Natural killer cell treated with Interleukin-12 subunit alpha and Interleukin-12 subunit beta and Interleukin-15 and Interleukin-18, amount 100 ng/mL, for 72 hours (primary cell): ENCODE measurements at regions not wholly inside any gene's neighbourhood (a gene's known extent, or its start where the extent isn't known, plus 50 kb on each side); places are given as distances from the start of the nearest gene placed in this dataset.
A peak's percentile ranks its signal among the peaks of the same experiment; 100 is the strongest.
"Not testable (repeated sequence)": the region's sequence is repeated elsewhere in the genome, so short reads cannot be mapped to it uniquely, and the experiment has no call there.

Experiments used
- ATAC-seq, 2 donors: fragments of 150-1000 bp; cut with Tn5 transposase in 1 of 2; sonication (Bioruptor Pico), chemical (Tn5 transposase) in 1 of 2; 2 replicates each; pipeline ENCODE4 v1.10.0; 2021
- DNase-seq: peaks from one replicate; pipeline ENCODE4 v3.0.0; 2022; ENCODE audit warnings: low spot score
- H3K27ac Mint-ChIP-seq, 2 donors: 1 replicate in 1 of 2; 2 replicates in 1 of 2; pipeline ENCODE4 v1.8.0; 2022; ENCODE audit warnings: mixed read lengths in 2 of 2, mild to moderate bottlenecking in 1 of 2, moderate library complexity in 1 of 2
- H3K27me3 Mint-ChIP-seq, 2 donors: 1 replicate in 1 of 2; 2 replicates in 1 of 2; pipeline ENCODE4 v1.8.0; 2022; ENCODE audit warnings: mixed read lengths in 2 of 2
- H3K36me3 Mint-ChIP-seq: one replicate; pipeline ENCODE4 v1.8.0; 2022; ENCODE audit warnings: mixed read lengths
- H3K4me1 Mint-ChIP-seq, 2 donors: 1 replicate in 1 of 2; 2 replicates in 1 of 2; pipeline ENCODE4 v1.8.0; 2022; ENCODE audit warnings: low read depth in 2 of 2, mixed read lengths in 2 of 2, mild to moderate bottlenecking in 1 of 2
- H3K4me3 Mint-ChIP-seq: one replicate; pipeline ENCODE4 v1.8.0; 2022; ENCODE audit warnings: mixed read lengths
- H3K9me3 Mint-ChIP-seq: 2 replicates; pipeline ENCODE4 v1.8.0; 2022; ENCODE audit warnings: mixed read lengths

DNA sequence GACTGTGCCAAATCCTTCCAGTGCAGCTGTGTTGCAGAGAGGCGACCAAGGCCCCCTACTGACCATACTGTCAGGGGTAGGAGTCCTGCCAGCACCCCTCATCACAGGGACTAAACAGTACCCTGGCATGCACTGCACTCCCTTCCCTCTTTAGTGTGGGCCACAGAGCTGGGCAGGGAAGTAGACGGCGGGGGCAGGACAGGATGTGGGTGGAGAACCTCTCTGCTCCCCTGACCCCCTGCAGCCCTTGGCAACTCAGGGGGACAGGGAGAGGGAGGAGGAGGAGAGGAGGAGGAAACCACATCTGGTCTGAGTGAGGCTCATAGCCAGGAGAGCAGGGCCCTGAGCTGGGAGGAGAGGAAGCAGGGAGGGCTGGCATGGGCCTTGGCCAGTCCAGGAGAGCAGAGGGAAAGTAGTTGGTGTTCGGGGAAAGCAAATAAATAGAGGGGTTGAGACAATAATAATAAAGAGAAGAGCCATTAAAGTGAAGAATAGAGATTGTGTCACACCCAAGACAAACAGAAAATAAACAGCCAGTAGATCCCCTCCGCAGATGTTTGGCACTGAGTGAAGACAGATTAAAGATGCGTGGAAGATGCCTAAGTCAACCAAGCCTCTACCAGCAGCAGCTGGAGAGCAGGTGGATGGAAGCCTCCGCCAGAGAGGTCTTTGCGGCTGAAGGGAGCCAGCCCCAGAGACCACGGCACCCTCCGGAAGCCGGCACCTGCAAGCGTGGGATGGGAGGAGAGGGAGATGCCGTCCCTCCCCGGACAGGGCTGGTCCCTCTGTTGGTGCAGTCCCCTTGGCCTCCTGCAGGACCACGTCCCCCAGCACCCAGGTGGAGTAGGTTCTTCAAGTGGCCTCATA is 61.5 kb downstream of the RPUSD4 start:
- Mint-ChIP-seq H3K4me3 (no peak overlapping the region), H3K9me3 (peaks cover 5% of the 10 kb centered on the region), H3K36me3 (peaks cover 7% of the 10 kb centered on the region), H3K27ac (no peak overlapping the region), H3K4me1 (no peaks in the 10 kb centered on the region), H3K27me3 (peaks cover 7 to 17% of the 10 kb centered on the region in 2 donors)
- peak; percentile 31 for DNase-seq
- ATAC-seq: peak in 1 of 2 donors; percentile 34

- no peak overlapping the region for H3K4me3 Mint-ChIP-seq
- H3K4me1 Mint-ChIP-seq: no peaks in the 10 kb centered on the region
- H3K36me3 Mint-ChIP-seq: peaks cover 7% of the 10 kb centered on the region
- H3K27me3 Mint-ChIP-seq: peaks cover 9 to 17% of the 10 kb centered on the region in 2 donors
- ATAC-seq: no peak
- H3K27ac Mint-ChIP-seq: no peak overlapping the region
- peak; percentile 29 for DNase-seq
- peaks cover 5% of the 10 kb centered on the region for H3K9me3 Mint-ChIP-seq
These were observed 63.1 kb downstream of the RPUSD4 start for GRCh38 chr11:126148317-126148716.

- Mint-ChIP-seq H3K4me1 (no peaks in the 10 kb centered on the region), H3K9me3 (peaks cover 5% of the 10 kb centered on the region), H3K4me3 (no peak overlapping the region), H3K36me3 (peaks cover 6% of the 10 kb centered on the region), H3K27ac (no peak overlapping the region), H3K27me3 (peaks cover 9 to 15% of the 10 kb centered on the region in 2 donors)
- peak; percentile 23 for DNase-seq
- ATAC-seq: peak; percentile 16 to 19
These were observed 64.0 kb downstream of the RPUSD4 start for GRCh38 chr11:126147208-126148111.

GRCh38 chr11:126146454-126147192 is 64.8 kb downstream of the RPUSD4 start:
- Mint-ChIP-seq H3K27me3 (peaks cover 4 to 8% of the 10 kb centered on the region in 2 donors), H3K4me3 (no peak overlapping the region), H3K9me3 (no peaks in the 10 kb centered on the region), H3K4me1 (no peaks in the 10 kb centered on the region), H3K27ac (no peak overlapping the region), H3K36me3 (no peaks in the 10 kb centered on the region)
- ATAC-seq: peak in 1 of 2 donors; percentile 20
- DNase-seq: peak; percentile 5

DNA sequence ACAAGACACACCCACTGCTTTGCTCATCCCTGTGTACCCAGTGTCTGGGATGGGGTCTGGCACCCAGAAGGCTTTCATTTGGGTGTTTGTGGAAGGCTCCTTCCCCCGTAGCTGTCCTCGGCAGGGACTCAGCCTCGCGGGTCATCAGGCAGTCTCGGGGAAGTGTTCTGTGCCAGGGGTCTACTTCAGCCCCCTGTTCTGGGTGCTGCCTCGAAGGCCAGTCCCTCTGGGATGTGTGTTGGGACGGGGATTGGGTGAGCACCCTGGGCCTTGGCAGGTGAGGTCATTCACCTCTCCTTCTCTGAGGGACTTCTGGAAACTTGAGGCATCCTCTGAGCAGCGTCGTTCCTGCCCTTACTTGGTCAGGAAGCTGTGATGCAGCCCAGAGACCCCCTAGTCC is 65.5 kb downstream of the RPUSD4 start:
- Mint-ChIP-seq H3K4me1 (no peaks in the 10 kb centered on the region), H3K27me3 (peaks cover 9 to 15% of the 10 kb centered on the region in 2 donors)

GRCh38 chr11:126143491-126143890 is 68.0 kb downstream of the RPUSD4 start:
- not testable (repeated sequence) for ATAC-seq, H3K27ac Mint-ChIP-seq, H3K4me3 Mint-ChIP-seq, H3K9me3 Mint-ChIP-seq, H3K4me1 Mint-ChIP-seq, H3K36me3 Mint-ChIP-seq
- peaks cover 17 to 18% of the 10 kb centered on the region in 2 donors for H3K27me3 Mint-ChIP-seq
- peak; percentile 18 for DNase-seq

More for the DNA sequence above, 65.5 kb downstream of the RPUSD4 start:
- Mint-ChIP-seq H3K9me3 (no peaks in the 10 kb centered on the region), H3K4me3 (no peak overlapping the region), H3K27ac (no peak overlapping the region), H3K36me3 (no peaks in the 10 kb centered on the region)
- ATAC-seq (no peak), DNase-seq (peak; percentile 41)

DNA sequence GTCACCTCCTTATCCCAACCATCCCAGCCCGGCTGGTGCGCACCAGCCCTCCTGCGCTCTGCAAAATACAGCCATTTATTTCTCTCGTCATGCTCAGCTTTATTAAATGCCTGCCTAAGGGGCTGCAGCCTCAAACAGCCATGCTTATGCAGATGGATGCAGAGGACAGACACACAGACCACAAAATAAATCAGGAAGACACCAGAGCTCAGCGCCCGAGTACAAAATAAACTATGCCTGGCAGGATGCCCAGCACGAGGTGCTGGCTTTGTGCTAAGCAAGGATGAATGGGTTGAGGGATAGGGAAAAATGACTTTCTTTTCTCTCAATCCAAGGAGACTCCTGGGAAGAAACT is 70.5 kb downstream of the RPUSD4 start:
- Mint-ChIP-seq H3K4me1 (no peaks in the 10 kb centered on the region), H3K4me3 (no peak overlapping the region), H3K27me3 (peaks cover 17 to 20% of the 10 kb centered on the region in 2 donors), H3K36me3 (no peaks in the 10 kb centered on the region), H3K9me3 (no peaks in the 10 kb centered on the region), H3K27ac (no peak overlapping the region)
- no peak for DNase-seq
- no peak for ATAC-seq

DNA sequence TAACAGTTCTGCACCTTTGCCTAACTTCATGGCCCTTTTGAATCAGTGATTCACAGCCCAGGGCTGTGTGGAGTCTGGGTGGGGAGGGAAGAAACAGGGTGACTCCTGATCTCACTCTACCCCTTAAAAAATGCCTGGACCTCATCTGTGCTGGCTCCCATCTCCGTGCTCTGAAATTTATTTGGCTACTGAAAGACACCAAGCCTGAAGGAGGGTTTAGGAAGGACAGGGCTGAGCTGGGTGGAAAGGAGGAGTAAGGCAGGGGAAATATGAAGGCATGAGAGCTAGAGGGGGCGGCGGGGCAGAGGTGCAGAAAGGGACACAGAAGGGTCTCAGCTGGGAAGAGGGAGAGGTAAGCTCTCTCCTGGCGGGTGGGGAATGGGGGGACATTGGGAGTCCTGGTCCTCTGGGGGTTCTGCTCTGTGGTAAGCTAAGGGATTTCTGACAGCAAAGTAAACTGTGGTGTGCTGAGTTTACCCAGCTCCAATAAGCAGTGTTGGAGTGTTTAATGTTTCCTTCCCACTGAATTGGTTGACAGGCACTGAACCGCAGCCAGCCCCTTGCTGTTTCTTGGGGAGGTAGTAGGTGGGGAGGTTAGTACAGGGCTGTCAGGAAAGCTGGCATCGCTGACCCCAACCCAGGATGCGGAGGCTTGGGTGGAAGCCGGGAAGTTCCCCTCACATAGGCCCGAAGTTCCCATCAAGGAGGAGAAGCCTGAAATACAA is 71.1 kb downstream of the RPUSD4 start:
- Mint-ChIP-seq H3K27me3 (peaks cover 17 to 23% of the 10 kb centered on the region in 2 donors), H3K4me1 (no peaks in the 10 kb centered on the region), H3K4me3 (no peak overlapping the region), H3K36me3 (no peaks in the 10 kb centered on the region), H3K27ac (no peak overlapping the region), H3K9me3 (no peaks in the 10 kb centered on the region)
- ATAC-seq (no peak), DNase-seq (peak; percentile 56)

GRCh38 chr11:126139111-126140091 is 72.0 kb downstream of the RPUSD4 start:
- no peak for ATAC-seq
- Mint-ChIP-seq H3K27me3 (peaks cover 17 to 25% of the 10 kb centered on the region in 2 donors), H3K27ac (no peak overlapping the region), H3K4me1 (no peaks in the 10 kb centered on the region), H3K9me3 (no peaks in the 10 kb centered on the region), H3K4me3 (no peak overlapping the region), H3K36me3 (no peaks in the 10 kb centered on the region)
- peak; percentile 51 for DNase-seq

- ATAC-seq: no peak
These were observed 72.8 kb downstream of the RPUSD4 start for GRCh38 chr11:126138636-126139035.

DNA sequence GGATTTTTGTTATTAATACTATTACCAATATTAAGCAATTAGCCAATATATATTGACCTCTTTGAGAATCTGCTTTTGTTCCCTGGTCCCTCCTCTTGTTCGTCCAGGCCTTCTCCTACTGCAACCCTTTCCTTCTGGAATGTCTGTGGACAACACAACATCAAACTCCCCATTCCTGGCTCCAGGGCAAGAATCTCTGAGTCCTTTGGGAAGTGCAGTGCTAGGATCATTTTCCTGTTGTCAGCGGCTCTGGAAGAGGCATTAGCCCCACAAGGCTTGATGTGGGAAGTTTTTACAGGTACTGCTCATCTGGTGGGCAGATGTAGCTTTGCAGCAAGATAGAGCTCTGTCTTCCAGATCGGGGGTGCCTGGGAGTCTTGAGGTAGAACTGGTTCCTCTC is 74.3 kb downstream of the RPUSD4 start:
- peak; percentile 28 for DNase-seq
- Mint-ChIP-seq H3K36me3 (no peaks in the 10 kb centered on the region), H3K4me1 (no peaks in the 10 kb centered on the region), H3K4me3 (no peak overlapping the region), H3K9me3 (no peaks in the 10 kb centered on the region), H3K27me3 (peaks cover 17 to 33% of the 10 kb centered on the region in 2 donors), H3K27ac (no peak overlapping the region)
- ATAC-seq: no peak

More at GRCh38 chr11:126138636-126139035, 72.8 kb downstream of the RPUSD4 start:
- DNase-seq: peak; percentile 10
- no peak overlapping the region for H3K4me3 Mint-ChIP-seq
- H3K9me3 Mint-ChIP-seq: no peaks in the 10 kb centered on the region
- H3K27ac Mint-ChIP-seq: no peak overlapping the region
- H3K27me3 Mint-ChIP-seq: peaks cover 17 to 26% of the 10 kb centered on the region in 2 donors
- H3K36me3 Mint-ChIP-seq: no peaks in the 10 kb centered on the region
- no peaks in the 10 kb centered on the region for H3K4me1 Mint-ChIP-seq

GRCh38 chr11:126136507-126136906 is 73.8 kb upstream of the CDON start:
- ATAC-seq (no peak), DNase-seq (peak; percentile 12)
- H3K4me1 Mint-ChIP-seq: no peaks in the 10 kb centered on the region
- H3K4me3 Mint-ChIP-seq: no peak overlapping the region
- peaks cover 15 to 33% of the 10 kb centered on the region in 2 donors for H3K27me3 Mint-ChIP-seq
- no peak overlapping the region for H3K27ac Mint-ChIP-seq
- H3K36me3 Mint-ChIP-seq: no peaks in the 10 kb centered on the region
- H3K9me3 Mint-ChIP-seq: no peaks in the 10 kb centered on the region
